GM12878 (cell line): ENCODE measurements at regions not wholly inside any gene's neighbourhood (a gene's known extent, or its start where the extent isn't known, plus 50 kb on each side); places are given as distances from the start of the nearest gene placed in this dataset.

Experiments
- ATAC-seq: fragments of 200-7000 bp; cut with Tn5 transposase; 3 replicates; pipeline ENCODE4 v1.9.1; 2020; ENCODE audit warnings: mild to moderate bottlenecking, moderate library complexity
- BruUV-seq: library from RNA; stranded (reverse); fragments of 400-500 nt; replicated peaks from 2 replicates; lab custom pipeline; 2021; lab: Mats Ljungman, UMichigan
- CTCF ChIA-PET: fragments of 300-600 bp; sonication (Branson Sonifier 250); formaldehyde crosslinking; extraction: SDS; loops from one replicate; lab custom pipeline; 2021; ENCODE audit warnings: inconsistent platforms; lab: Yijun Ruan, JAX
- POLR2A ChIA-PET: fragments of 350-600 bp; formaldehyde crosslinking; extraction: SDS; loops from one replicate; lab custom pipeline; 2021; ENCODE audit warnings: inconsistent platforms; lab: Charles Lee
- RAD21 ChIA-PET: fragments of 300-600 bp; sonication (Branson Sonifier 250); formaldehyde crosslinking; loops from one replicate; lab custom pipeline; 2023; ENCODE audit warnings: antibody characterized with exemption; ENCODE audit not compliant: unreplicated experiment; lab: Charles Lee
- SMC1A ChIA-PET: fragments of 300-600 bp; sonication (Branson Sonifier 250); formaldehyde crosslinking; loops from one replicate; lab custom pipeline; 2023; ENCODE audit not compliant: unreplicated experiment, uncharacterized antibody; lab: Charles Lee
- DNase-seq: peaks from one replicate; pipeline ENCODE4 v3.0.0-alpha.2; 2011; ENCODE audit warnings: low read depth, low spot score
- FAIRE-seq: peaks from 3 replicates; lab custom pipeline; 2011; peaks lifted over from hg19 to GRCh38; lab: Jason Lieb, UNC
- H2AFZ ChIP-seq: 2 replicates; pipeline ENCODE4 v1.6.0; 2011; ENCODE audit warnings: low read depth, low read length, control low read depth; ENCODE audit not compliant: control insufficient read depth
- H3K27ac ChIP-seq: 2 replicates; pipeline ENCODE4 v1.5.1; 2011; ENCODE audit warnings: control low read depth; ENCODE audit not compliant: control insufficient read depth, insufficient read depth
- H3K27me3 ChIP-seq, 2 experiments: replicated peaks in 1 of 2; 2 replicates each; pipeline versions ENCODE4 v1.6.0 to v1.6.1; 2011; ENCODE audit warnings: low read length in 1 of 2; ENCODE audit not compliant: control insufficient read depth in 2 of 2, insufficient read depth in 2 of 2
- H3K36me3 ChIP-seq, 2 experiments: 2 replicates each; pipeline ENCODE4 v1.5.1; 2011; ENCODE audit warnings: low read length in 1 of 2; ENCODE audit not compliant: control insufficient read depth in 2 of 2, insufficient read depth in 2 of 2
- H3K4me1 ChIP-seq: 2 replicates; pipeline ENCODE4 v1.6.1; 2011; ENCODE audit warnings: mild to moderate bottlenecking, low read length, moderate library complexity, mixed read lengths; ENCODE audit not compliant: control insufficient read depth, insufficient read depth
- H3K4me2 ChIP-seq: 2 replicates; pipeline ENCODE4 v1.6.0; 2011; ENCODE audit warnings: control low read depth; ENCODE audit not compliant: control insufficient read depth, insufficient read depth
- H3K4me3 ChIP-seq: fragments of 200-600 bp; sonication (generic); 2 replicates; pipeline ENCODE4 v1.5.1; 2016
- H3K79me2 ChIP-seq: 2 replicates; pipeline ENCODE4 v1.6.0; 2011; ENCODE audit warnings: low read length; ENCODE audit not compliant: control insufficient read depth, insufficient read depth
- H3K9ac ChIP-seq: 2 replicates; pipeline ENCODE4 v1.8.0; 2011; ENCODE audit warnings: low read length, control low read depth, mixed read lengths; ENCODE audit not compliant: control insufficient read depth, insufficient read depth
- H3K9me3 ChIP-seq: replicated peaks from 3 replicates; pipeline ENCODE4 v1.5.1; 2011; ENCODE audit warnings: mild to moderate bottlenecking, low read length; ENCODE audit not compliant: control insufficient read depth, insufficient read depth
- H4K20me1 ChIP-seq: 2 replicates; pipeline ENCODE4 v1.6.0; 2011; ENCODE audit not compliant: control insufficient read depth, insufficient read depth
- E2F8 ChIP-seq: fragments of 450-650 bp; IDR thresholded peaks from 2 replicates; pipeline ENCODE4 v1.6.1; 2018; ENCODE audit warnings: mild to moderate bottlenecking, low read depth, moderate library complexity; ENCODE audit not compliant: partially characterized antibody
- EED ChIP-seq: sonication (generic); IDR thresholded peaks from 2 replicates; pipeline ENCODE4 v1.6.1; 2016; ENCODE audit warnings: antibody characterized with exemption, low read depth
- ETV6 ChIP-seq, 2 experiments: fragments of 450-650 bp in 1 of 2; IDR thresholded peaks in 1 of 2; conservative IDR thresholded peaks in 1 of 2; 2 replicates each; pipeline ENCODE4 v1.6.1; 2014; ENCODE audit warnings: antibody characterized with exemption in 1 of 2, borderline replicate concordance in 1 of 2, low read depth in 1 of 2, mild to moderate bottlenecking in 1 of 2, moderate library complexity in 1 of 2
- SMARCA5 ChIP-seq: fragments of 450-650 bp; IDR thresholded peaks from 2 replicates; pipeline ENCODE4 v1.6.1; 2017; ENCODE audit warnings: mild to moderate bottlenecking
- ZZZ3 ChIP-seq: IDR thresholded peaks from 2 replicates; pipeline ENCODE4 v1.6.1; 2011; ENCODE audit warnings: low read depth; ENCODE audit not compliant: control insufficient read depth, insufficient read length
- WGBS: methylation state at CpG from one replicate; pipeline ENCODE4 v1.1.6; 2016; ENCODE audit warnings: low lambda C conversion rate; ENCODE audit not compliant: insufficient replicate concordance, insufficient coverage; ENCODE audit errors: missing lambda C conversion rate; 5-methylcytosine and 5-hydroxymethylcytosine counted together
- in situ Hi-C: fragments of 300-500 bp; cut with MboI; formaldehyde crosslinking; loops from 9 replicates; pipeline ENCODE4 v1.14.3; 2018; ENCODE audit warnings: mixed read lengths
- intact Hi-C: fragments of 100-400 bp; cut with micrococcal nuclease; formaldehyde crosslinking; loops from one replicate; pipeline ENCODE4 v1.14.2; 2022; ENCODE audit not compliant: unreplicated experiment

DNA sequence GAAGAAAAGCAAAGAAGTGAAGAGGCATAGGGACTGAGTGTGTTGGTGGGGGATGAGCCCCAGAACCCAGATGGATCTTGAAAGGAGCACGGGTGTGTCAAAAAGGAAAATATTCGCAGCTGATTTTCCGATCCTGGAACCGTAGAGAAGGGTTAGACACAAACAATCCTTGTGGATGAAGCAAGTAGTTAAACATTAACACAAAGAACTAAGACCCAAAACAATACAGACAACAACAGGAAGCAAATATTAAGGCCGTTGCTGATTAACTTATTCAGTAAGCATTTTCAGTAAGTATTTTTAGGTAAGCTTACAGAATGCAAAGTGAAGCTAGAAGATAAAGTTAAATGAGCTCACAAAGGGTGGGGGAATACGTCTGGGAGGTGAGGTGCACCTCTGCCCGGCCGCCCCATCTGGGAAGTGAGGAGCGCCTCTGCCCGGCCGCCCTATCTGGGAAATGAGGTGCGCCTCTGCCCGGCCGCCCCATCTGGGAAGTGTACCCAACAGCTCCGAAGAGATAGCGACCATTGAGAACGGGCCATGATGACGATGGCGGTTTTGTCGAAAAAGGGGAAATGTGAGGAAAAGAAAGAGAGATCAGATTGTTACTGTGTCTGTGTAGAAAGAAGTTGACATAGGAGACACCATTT lies 62.8 kb upstream of the PRB2 start (continued):
- no peak for TF ChIP-seq ZZZ3
- no peak for TF ChIP-seq EED
- no peak for TF ChIP-seq ETV6 (conservative IDR thresholded peaks at IDR 0.05 in 1 of 2, IDR thresholded peaks at IDR 0.05 in 1 of 2; ENCODE audit: borderline replicate concordance in 1 of 2, low read depth in 1 of 2)
- no peak for TF ChIP-seq SMARCA5

- H3K9me3 ChIP-seq: no peaks in the 10 kb centered on the region; the same call in 2 of the 3 replicates
- H3K27ac ChIP-seq: no peak overlapping the region
- RAD21 ChIA-PET: no interaction called here
- DNase-seq (no peak), FAIRE-seq (no peak), ATAC-seq (no peak)
- POLR2A ChIA-PET: no interaction called here
- no peak overlapping the region for H3K4me3 ChIP-seq
- intact Hi-C loops (no loop called here), in situ Hi-C loops (no loop called here)
- no peaks in the 10 kb centered on the region for H3K79me2 ChIP-seq
- SMC1A ChIA-PET: interaction anchor here (0.7 kb wide), 2 partner anchors 25 to 271 kb away, joined by 3 read pairs; no protein-coding TSS in a partner anchor
- 0% methylated on average over 1 of the region's 1 CpG for WGBS
- no peak overlapping the region for H3K4me2 ChIP-seq
- no peak overlapping the region for H2AFZ ChIP-seq
- no peak overlapping the region for H3K9ac ChIP-seq
- CTCF ChIA-PET: no interaction called here
- H4K20me1 ChIP-seq: no peaks in the 10 kb centered on the region
- H3K27me3 ChIP-seq: no peaks in the 10 kb centered on the region
- H3K36me3 ChIP-seq: no peaks in the 10 kb centered on the region
- TF ChIP-seq E2F8: no peak
- no TSS peak for BruUV-seq
- no peaks in the 10 kb centered on the region for H3K4me1 ChIP-seq
These were observed 65.1 kb upstream of the PRB2 start for GRCh38 chr12:11460343-11461023.
